HTR-8/SVneo (cell line): ENCODE measurements at regions not wholly inside any gene's neighbourhood (a gene's known extent, or its start where the extent isn't known, plus 50 kb on each side); places are given as distances from the start of the nearest gene placed in this dataset.

Experiments used
- DNase-seq: peaks from one replicate; pipeline ENCODE4 v3.0.0; 2011; ENCODE audit warnings: low spot score, mixed read lengths; ENCODE audit not compliant: insufficient read length
- FAIRE-seq: peaks from 2 replicates; lab custom pipeline; 2011; peaks lifted over from hg19 to GRCh38; lab: Jason Lieb, UNC

DNA sequence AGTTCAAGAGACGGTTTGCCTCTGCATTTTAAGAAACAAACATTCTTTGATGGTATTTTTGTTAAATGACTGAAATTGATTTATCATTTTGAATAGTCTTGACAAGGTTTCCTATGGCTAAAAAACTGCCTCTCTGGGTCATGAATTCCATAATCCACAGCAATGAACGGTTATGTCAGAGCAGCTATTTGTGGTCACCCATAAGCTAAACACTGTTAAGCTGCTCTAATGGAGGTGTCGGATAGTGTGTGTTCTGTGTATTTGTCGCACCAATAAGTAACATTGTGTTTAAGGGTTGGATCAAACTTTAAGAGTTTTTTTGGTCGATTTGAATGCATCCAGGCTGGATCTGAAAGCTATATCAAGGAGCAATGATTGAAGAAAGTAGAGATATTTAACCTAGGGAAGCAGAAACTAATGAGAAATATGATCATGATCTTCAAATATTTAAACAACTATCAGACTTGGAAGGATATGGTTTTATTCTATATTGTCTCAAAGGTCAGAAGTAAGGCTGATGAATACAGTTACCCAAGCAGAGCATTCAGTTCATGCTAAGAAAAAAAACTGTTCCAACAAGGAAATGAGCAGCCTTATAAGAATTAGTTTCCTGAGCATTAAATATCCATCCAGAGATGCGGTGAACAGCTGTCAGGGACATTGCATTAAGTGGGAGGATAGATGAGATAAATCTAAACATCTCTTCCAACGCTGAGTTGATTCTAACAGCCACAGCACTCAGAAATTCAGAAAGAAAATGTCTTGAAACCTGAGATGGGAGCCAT lies 232.3 kb upstream of the RPS6KA3 start:
- DNase-seq, result no peak
- peak; percentile 55 for FAIRE-seq

DNA sequence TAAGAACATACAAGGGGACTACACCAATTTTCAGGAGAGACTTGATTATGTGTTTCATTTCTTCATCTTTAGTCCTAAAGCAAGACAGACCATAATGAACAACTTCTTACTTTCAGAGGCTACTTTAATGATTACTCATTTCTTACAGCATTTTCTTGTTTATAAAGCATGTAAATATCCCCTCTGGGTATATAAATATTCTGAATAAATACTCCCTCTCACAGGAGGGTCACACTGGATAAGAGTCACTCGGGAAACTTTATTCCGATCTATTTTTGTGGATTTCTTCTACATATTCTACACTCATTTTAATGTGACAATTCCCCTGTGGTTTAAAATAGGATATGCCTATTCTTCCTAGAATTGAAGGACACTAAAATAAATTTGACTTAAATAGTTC lies 228.9 kb upstream of the RPS6KA3 start:
- DNase-seq (no peak), FAIRE-seq (no peak)

DNA sequence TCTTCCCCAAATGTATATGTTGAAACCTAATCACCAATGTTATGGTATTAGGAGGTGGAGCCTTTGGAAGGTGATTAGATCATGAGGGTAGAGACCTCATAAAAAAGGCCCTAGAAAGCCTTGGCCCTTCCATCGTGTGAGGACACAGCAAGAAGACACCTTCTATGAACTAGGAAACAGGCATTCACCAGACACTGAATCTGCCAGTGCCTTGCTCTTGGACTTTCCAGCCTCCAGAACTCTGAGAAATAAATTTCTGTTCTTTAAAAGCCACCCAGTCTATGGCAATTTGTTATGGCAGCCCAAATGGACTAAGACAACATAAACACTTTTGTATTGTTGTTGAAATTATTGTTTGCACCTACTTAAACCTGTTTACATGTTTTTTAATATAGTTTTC lies 221.8 kb upstream of the RPS6KA3 start:
- no peak for FAIRE-seq

DNA sequence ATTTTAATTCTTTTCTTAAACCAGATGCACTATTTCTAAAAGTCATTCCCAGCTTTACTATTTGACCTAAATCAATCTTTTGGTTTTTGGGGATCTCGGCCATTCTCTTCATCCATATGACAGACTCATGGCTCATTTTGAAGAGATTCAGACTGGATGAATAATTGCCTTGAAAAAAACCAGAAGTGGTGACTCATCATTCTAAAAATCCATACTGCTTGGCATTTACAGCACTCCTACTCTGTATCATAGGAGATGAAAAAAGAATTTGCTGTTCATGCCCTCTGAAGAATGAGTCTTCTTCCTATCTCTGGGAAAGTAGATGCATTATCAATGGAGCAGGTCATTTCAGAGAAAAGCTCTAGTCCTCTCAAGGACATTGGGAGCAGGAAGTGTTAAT lies 220.5 kb upstream of the RPS6KA3 start:
- DNase-seq, result peak; percentile 65
- FAIRE-seq, result peak; percentile 91

More for the DNA sequence above, 221.8 kb upstream of the RPS6KA3 start:
- DNase-seq, result no peak

DNA sequence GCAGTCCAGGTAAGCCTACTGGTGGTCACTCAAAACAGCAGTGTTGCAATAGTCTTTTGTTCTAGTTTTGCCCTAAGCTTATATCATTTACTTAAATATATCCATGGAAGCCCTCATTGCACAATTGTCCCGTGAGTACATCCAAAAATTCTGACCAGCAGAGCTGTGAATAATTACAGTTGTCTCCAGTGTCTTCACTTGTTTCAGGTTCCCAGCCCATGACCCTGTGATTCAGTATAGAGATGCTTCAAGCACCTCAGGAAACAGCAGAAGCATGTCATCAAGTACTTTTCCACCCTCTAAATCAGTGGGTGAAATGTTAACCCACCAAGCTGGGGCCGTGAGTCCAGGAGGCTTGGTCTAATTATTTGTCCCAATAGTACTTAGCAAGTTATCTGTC lies 214.9 kb upstream of the RPS6KA3 start:
- FAIRE-seq (no peak), DNase-seq (no peak)

DNA sequence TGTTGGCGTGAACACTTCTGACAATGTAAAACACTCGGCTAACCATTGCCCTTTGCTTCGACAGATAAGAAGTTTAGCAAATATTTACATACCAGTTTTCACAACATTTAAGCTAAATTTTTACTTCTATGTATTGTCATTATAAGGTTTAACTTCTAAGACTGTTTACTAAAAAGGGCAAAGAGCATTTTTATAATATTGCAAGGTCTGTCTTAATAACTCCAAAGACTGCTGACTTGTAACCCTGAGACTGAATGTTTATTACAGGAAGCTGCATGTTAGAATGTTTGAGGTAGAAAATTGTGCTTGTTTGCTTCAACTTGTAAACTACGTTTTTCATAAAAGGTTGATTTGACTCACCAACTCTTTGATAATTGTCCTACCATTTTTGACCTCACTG lies 213.2 kb upstream of the RPS6KA3 start:
- FAIRE-seq, result no peak
- no peak for DNase-seq

DNA sequence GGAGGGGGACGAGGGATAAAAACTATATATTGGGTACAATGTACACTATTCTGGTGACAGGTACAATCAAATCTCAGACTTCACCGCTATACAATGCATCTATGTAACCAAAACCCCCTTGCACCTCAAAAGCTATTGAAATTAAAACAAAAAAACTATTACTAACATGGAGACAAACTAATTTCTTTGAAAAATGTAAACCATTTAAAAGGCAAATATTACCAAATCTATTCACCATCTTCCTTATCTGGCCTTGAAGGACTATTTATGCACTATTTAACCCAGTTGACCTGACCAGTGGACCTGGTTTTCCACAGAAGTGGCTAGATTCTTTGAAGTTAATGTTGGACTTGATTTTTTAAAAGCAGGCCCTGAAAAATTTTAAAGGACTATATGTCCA lies 212.3 kb upstream of the RPS6KA3 start:
- no peak for FAIRE-seq
- no peak for DNase-seq

DNA sequence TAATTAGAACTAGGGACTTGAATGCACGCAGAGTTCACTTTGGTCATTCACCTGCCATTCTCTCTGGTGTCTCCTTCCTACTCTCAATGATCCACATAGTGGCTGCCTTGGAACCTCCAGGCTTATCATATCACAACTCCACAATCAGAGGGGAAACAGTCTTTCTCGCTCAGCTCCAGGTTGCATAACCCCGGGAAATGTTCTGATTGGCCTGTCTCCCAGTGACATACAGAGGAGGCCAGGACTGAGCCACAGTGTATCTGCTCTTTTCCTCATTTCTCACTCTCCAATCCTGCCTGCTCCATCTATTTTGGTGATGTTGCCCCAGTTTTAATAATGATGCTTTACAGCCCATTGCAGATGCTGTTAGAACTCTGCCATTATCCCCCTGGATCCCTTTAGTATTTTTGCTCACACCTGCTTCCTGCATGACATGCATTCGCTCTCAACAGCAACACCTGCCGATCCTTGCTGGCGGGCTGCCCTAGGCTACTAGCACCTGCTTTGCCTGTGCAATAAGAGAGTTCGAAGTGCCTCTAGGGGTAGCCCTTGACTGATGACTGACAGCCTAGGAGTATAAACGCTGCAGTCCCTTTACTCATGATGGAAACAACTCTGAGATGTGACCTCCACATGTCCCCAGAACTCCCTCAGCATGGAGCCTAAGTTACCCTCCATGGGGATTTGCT lies 211.3 kb upstream of the RPS6KA3 start:
- FAIRE-seq (peak; percentile 46), DNase-seq (no peak)

DNA sequence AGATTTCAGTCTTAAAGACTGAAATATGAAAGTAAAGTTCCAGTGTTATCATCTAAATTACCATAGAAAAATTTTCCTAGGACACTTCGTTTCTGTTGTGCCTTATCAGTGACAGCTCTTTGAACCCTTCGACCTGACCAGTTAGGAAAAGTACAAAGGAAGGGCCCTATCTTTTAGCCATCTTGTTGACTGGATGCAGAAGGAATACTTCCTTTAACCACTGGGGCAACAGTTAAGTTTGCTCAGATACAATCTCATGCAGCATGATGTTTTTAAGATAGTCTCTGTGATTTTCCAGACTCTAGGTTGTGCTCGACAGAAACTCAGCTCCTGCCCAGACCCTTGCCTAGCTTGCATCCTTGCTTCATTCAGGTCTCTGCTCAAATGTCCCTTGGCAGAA lies 210.5 kb upstream of the RPS6KA3 start:
- DNase-seq (no peak), FAIRE-seq (no peak)

DNA sequence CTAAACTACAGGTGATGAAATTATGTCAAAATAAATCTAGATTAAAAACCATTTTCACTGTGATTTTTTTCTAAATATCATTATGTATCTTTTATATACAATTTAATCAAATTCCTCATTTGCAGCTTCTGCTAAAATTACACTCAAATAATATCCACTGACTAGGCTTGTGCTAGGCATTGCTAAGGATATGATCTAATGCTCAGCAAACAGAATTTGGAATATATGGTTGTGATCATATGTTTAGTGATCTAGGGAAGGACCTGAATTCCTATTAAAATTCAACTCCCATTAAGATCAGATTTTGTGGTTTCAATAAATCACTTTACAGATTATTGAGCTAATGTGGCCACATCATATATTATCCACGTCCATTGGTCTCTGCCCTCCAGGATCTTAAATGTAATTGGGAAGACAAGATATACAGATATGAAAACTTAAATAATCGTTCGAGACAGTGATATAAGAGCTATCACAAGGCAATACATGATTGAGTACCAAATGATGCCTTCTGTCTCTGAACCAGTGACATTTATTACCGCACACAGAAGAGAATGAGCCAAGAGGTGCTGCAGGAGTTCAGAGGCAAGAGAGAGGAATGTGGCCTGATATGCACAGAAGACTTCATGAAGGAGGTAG lies 206.0 kb upstream of the RPS6KA3 start:
- FAIRE-seq (peak; percentile 42), DNase-seq (no peak)

DNA sequence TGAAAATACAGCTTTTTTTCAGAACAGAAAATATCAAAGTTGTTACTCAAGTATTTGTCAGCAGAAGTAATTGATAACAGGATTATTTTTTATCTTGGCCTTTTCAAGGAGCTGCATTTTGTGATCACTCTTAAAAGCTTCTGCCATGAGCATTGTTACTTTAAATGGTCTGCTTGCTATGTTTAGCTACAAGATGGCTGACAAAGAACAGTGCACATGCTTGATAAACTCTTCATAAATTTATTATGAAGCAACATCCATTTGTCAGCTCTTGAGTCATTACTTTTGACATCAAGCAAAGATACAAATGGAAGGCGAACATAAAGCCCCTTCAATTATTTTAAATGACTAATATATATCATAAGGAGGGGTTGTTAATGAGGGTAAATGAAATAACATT lies 205.4 kb upstream of the RPS6KA3 start:
- FAIRE-seq (no peak), DNase-seq (no peak)

DNA sequence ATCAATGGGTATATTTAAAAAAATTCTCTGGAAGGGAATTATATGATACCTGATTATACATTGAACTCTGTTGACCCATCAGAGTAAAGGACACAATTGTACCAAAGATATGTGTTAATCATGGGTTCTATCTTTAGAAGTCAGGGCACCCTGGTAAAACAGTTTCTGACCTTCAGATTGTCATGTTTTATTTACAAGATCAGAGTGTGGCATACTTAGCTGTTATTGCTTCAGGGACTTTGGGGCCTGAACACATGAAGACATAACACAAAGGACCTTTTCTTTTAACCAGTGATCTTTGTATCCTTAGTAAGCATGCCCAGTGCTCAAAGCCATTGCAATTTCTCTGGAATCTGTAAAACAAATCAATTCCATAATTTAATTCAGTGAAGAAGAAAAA lies 204.8 kb upstream of the RPS6KA3 start:
- FAIRE-seq, result no peak
- no peak for DNase-seq

DNA sequence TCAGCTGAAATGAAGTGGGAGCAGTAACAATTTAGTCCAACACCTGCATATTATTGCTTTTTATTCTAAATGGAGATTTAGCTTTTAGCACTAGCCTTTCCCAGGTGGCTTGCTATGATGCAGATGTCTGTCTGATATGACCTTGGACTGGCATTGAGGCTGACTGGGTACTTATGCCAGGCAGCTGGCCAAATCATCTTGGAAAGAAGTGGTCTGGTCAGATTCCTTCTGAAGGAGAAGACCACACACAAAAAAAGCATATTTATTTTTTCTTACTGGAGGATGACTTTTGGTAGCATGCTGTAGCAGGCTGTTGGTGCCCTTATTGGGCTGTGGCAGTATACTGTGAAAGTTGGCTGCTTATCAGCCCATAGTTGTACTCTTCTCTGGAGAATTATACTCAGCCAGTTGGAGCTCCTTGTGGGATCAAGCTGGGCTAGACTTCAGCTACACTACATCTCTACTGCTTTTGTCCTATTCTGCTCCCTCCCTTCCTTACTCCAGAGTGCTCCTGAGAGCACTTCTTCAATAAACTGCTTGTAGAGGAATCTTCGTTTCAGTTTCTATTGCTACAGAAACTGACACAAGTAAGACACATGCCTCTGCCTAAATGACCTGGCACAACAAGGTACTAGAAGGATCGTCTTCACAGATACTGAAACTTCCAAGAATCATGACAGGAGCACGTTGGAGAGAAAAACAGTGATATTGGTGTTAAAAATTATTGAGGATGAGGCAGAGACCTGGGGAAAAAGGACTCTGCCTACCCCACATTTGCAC lies 196.8 kb upstream of the RPS6KA3 start:
- DNase-seq (no peak), FAIRE-seq (peak; percentile 46)

DNA sequence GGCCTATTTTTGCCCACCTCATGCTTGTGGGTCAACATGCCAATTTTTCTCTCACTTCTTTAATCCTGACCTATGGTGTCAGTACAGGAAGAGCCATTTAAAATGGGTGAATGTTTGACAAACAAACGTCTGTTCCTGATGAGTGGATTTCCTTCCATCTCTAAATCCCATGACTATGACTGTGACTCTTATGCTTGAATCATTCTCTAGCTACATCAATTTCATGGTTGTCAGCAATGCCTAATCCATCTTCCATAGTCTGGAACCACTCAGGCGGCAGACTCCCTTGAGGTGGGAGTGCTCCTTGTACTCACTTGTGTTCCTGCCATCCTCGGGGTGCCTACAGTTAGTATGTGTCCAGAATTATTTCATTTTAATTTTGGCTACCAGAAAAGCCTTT lies 194.9 kb upstream of the RPS6KA3 start:
- FAIRE-seq, result peak; percentile 76
- DNase-seq, result no peak

DNA sequence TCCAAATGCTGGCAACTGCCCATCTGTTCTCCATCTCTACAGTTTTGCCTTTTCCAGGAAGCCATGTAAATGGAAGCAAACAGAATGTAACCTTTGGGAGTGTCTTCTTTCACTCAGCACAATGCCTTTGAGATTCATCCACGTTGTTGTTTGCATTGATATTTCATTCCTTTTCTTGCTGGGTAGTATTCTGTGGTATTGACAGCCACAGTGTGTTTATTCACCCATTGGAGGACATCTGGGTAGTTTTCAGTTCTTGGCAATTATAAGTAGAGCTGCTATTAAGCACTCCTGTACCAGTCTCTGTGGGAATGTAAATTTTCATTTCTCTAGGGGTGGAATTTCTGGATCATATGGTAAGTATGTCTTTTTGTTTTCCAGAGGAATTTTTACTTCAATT lies 194.3 kb upstream of the RPS6KA3 start:
- no peak for FAIRE-seq
- DNase-seq, result no peak

DNA sequence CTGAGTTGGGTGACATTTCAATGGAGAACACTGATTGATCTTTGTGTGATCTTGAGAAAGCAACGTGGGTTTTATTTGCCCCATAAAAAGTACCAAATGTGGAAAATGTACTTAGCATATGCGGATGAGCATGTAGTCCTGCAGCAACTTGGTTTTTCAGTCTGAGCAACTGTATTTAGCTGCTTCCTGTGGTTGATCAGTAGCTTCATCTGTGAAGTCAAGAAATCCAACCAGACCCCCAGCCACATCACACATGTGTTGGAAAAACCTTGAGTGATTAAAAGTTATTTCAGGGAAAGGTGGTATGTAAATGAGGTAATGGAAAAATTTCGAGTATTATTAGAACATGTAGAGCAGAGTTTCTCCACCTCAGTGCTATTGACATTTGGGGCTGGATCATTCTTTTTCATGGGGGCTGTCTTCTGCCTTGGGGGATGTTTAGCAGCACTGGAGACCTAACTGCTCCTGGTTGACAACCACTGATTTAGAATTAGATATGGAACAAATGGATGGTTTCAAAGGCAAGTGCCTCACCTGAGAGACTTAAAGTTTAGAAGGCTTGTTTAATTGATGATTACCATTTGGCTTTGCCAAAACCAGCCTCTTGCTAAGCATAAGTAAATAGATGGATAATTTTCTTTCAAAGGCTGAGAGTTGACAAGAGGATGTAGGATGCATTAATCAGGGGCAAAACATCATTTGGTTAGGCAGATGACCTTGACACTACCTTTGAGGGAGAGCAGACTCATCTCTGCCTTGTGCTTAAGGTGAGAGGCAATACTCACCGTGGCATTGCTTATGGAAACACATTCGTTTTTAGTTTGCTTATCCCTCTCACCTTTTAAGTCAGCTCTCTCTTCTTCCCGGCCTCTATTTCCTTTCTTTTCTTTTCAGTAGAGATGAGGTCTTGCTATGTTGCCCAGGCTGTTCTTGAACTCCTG lies 193.0 kb upstream of the RPS6KA3 start:
- FAIRE-seq (peak; percentile 28), DNase-seq (no peak)

DNA sequence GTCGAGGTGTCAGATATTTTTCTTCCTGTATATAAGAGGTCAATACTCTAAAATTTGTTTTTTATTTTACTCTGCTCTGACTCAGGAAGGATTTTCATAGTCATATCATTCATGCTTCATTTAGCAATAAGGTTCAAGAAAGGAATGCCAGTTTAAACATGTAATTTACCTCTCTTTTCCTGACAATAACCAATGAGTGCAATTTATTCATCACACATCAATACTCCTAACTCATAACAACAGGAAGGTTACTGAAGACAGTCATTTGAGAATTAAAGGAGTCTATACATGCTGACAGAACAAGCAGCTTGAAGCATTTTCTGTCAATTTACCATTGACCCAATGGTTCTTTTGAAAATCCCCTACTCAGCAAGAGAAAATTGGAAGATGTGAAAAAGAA lies 190.3 kb upstream of the RPS6KA3 start:
- no peak for DNase-seq
- no peak for FAIRE-seq

DNA sequence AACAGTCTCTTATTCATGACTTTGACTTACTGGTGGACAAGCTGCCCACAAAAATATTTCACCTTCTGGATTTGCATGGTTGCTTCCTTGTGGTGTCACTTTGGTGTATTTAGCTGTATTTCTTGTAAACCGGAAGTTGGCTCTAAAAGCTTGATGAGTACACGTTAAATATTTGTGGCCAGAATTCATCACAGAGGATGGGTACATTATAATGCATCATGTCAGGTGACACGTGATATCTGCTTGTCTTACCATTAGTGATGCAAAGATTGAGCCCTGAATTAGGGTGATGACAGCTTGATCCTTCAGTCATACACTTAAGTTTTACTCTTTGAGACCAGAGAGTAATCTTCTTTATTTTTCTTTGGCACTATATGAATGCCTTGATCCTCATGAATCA lies 188.3 kb upstream of the RPS6KA3 start:
- FAIRE-seq (peak; percentile 88), DNase-seq (no peak)

DNA sequence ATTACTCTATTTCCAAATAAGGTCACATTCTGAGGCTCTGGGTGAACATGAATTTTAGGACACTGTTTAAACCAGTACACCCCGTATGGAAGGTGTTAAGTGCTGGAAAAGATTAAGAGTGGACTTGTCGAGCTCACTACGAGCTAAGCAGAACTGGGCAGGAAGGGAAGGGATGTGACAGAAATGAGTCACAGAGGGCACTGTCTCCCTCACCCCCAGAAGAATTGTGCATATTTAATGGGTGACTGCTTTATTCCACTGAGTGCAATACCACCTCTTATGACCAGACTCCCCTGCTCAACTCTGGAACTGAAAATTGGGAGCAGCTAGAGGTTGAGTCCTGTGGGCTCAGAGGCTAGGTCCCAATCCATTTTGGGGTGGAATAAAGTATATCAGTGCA lies 187.4 kb upstream of the RPS6KA3 start:
- peak; percentile 86 for FAIRE-seq

DNA sequence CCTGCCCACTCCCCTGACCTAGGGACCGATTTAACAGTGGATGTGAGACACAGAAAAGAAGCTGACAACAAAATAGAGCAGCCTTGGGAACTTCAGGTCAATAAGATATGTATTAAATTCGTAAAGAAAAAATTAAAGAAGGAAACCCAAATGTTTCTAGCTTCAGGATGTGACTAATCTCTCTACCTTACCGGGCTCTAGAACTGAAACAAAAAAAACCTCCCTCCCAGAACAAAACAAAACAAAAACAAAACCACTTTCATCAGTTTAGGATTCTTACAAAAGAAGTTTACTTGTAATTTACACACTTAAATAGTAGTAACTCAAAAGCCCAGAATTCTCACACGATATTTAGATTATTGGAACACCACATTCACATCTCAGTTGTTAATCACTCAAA lies 185.8 kb upstream of the RPS6KA3 start:
- DNase-seq (no peak), FAIRE-seq (no peak)

More for the DNA sequence above, 187.4 kb upstream of the RPS6KA3 start:
- DNase-seq, result no peak
